ENCODE measurements at regions not wholly inside any gene's neighbourhood (a gene's known extent, or its start where the extent isn't known, plus 50 kb on each side); places are given as distances from the start of the nearest gene placed in this dataset.

GRCh38 chr14:99003646-99004045 is 268.4 kb downstream of the BCL11B start:
- TF ChIP-seq CTCF (IDR thresholded peaks at IDR 0.05): no peak
- no peak for TF ChIP-seq POLR2A (IDR thresholded peaks at IDR 0.05)
- TF ChIP-seq POLR2AphosphoS5 (IDR thresholded peaks at IDR 0.05): no peak

Measured in breast epithelium (tissue), 3 donors.